ENCODE measurements at regions not wholly inside any gene's neighbourhood (a gene's known extent, or its start where the extent isn't known, plus 50 kb on each side); places are given as distances from the start of the nearest gene placed in this dataset. TPM values are rescaled to one million over a fixed set of nuclear protein-coding genes. Genes with fewer than 3 reads are reported as not detected.
A peak's percentile ranks its signal among the peaks of the same experiment; 100 is the strongest.

DNA sequence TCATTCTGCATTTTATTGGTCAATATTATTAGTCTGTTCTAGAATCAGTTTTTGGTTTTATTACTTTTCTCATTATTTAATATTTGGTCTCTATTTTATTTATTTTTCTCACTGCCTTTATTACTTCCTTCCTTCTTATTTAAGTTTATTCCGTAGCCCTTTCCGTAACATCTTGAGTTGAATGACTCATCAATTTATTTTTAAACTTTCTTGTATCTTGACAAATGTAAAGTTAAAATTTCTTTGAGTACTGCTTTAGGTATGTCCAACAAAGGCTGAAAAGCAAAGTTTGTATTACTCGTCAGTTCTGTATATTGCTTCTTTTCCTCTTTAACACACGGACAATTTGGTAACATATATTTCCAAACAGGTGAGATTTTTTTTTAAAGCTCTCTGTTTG lies 192.0 kb downstream of the CD109 start:
- no peaks in the 10 kb centered on the region for H3K9me3 ChIP-seq
- intact Hi-C loops (cut with DNase I; ENCODE audit: low total_unique reads), result no loop called here
- no peaks in the 10 kb centered on the region for H3K36me3 ChIP-seq

DNA sequence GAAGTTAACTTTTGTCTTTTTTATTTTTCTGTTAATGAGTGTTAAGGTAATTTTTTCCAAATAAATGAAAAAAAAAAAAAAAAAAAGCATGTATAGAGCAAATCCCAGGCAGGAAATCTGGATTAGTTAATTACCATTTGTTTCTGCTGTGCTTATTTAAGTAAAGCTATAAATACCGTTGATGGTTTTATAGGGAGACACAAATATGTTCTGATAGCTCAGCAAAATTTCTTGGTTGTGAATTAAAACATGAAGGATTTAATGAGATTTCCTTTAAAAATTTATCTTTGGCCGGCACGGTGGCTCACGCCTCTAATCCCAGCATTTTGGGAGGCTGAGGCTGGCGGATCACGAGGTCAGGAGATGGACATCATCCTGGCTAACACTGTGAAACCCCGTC lies 189.4 kb downstream of the CD109 start:
- no peak overlapping the region for H3K4me3 ChIP-seq
- intact Hi-C loops (cut with DNase I; ENCODE audit: low total_unique reads), result no loop called here
- H3K27ac ChIP-seq, result peak overlapping the region in 1 of 2 donors; percentile 37
- TF ChIP-seq POLR2A (IDR thresholded peaks at IDR 0.05), result no peak
- DNase-seq, result no peak
- no peaks in the 10 kb centered on the region for H3K9me3 ChIP-seq
- no peaks in the 10 kb centered on the region for H3K36me3 ChIP-seq
- H3K4me1 ChIP-seq, result no peaks in the 10 kb centered on the region
- H3K27me3 ChIP-seq, result no peaks in the 10 kb centered on the region

More for the DNA sequence above, 192.0 kb downstream of the CD109 start:
- Histone ChIP-seq H3K27ac (no peak overlapping the region), H3K4me3 (no peak overlapping the region), H3K27me3 (no peaks in the 10 kb centered on the region), H3K4me1 (no peaks in the 10 kb centered on the region)
- TF ChIP-seq, protein P1, sequence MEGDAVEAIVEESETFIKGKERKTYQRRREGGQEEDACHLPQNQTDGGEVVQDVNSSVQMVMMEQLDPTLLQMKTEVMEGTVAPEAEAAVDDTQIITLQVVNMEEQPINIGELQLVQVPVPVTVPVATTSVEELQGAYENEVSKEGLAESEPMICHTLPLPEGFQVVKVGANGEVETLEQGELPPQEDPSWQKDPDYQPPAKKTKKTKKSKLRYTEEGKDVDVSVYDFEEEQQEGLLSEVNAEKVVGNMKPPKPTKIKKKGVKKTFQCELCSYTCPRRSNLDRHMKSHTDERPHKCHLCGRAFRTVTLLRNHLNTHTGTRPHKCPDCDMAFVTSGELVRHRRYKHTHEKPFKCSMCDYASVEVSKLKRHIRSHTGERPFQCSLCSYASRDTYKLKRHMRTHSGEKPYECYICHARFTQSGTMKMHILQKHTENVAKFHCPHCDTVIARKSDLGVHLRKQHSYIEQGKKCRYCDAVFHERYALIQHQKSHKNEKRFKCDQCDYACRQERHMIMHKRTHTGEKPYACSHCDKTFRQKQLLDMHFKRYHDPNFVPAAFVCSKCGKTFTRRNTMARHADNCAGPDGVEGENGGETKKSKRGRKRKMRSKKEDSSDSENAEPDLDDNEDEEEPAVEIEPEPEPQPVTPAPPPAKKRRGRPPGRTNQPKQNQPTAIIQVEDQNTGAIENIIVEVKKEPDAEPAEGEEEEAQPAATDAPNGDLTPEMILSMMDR (IDR thresholded peaks at IDR 0.05), result no peak
- TF ChIP-seq POLR2A (IDR thresholded peaks at IDR 0.05), result no peak
- DNase-seq, result no peak

DNA sequence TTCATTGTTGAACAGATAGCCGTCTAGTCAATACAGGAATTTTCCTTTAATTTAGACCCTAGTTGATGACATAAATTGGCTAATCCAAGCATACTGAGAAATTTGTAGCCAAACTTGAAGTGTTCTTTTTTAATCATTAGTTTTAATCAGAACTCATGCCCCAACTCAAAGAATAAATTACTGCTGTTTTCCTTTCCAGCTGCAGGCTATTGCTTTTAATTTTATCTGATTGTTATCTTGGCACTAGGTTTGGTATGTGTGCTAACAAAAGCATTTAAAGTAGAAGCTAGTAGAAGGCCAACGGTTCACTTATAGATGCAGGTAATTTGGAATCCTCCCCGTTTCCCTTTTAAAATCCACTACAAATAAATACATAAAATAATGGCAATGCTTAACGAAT lies 188.5 kb downstream of the CD109 start:
- TF ChIP-seq POLR2A (IDR thresholded peaks at IDR 0.05), result no peak
- TF ChIP-seq, protein P1 (IDR thresholded peaks at IDR 0.05), result no peak
- intact Hi-C loops (cut with DNase I; ENCODE audit: low total_unique reads), result no loop called here

DNA sequence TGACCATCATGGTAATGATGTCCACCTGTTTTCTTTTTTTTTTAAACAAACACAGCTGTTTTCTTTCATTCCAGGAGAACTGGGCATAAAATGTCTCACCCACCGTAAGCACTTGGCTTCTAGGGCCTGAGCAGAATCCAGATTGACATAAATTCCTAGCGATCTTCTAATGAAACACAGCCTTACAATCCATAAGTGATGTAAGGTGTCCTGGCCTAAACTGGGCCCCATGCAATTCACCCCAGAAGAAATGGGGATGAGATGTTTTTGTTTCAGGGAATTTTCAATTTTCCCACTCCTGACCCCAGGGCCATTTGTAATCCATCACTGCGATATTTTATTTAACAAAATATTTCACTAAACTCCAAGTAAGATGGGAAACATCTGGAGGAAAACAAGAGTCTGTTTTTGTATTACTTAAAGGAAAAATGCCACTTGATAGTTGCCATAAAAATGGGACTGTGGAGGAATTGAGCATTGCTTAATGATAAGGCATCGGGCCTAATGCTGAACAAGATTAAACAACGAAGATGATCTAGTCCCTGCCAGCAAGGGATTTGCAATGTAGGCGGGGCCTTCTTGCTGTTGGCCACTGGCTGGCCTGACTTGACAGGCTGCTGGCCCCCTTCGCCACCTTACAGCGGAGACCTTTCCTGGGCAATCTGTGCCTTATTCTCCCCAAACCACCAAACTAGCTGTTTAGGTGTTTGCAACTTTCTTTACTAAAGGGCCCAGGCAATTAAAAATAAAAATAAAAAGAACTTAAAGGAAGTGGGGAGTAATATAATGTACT lies 183.7 kb downstream of the CD109 start:
- Histone ChIP-seq H3K36me3 (no peaks in the 10 kb centered on the region), H3K27ac (peak overlapping the region; percentile 14 to 64), H3K4me3 (no peak overlapping the region), H3K27me3 (no peaks in the 10 kb centered on the region), H3K4me1 (no peaks in the 10 kb centered on the region), H3K9me3 (no peaks in the 10 kb centered on the region)
- TF ChIP-seq, protein P1 (IDR thresholded peaks at IDR 0.05), result no peak
- no peak for TF ChIP-seq POLR2A (IDR thresholded peaks at IDR 0.05)
- no peak for DNase-seq
- intact Hi-C loops (cut with DNase I; ENCODE audit: low total_unique reads), result no loop called here

More for the DNA sequence above, 188.5 kb downstream of the CD109 start:
- no peak for DNase-seq
- H3K4me1 ChIP-seq, result no peaks in the 10 kb centered on the region
- H3K9me3 ChIP-seq, result no peaks in the 10 kb centered on the region
- no peak overlapping the region for H3K27ac ChIP-seq
- H3K36me3 ChIP-seq, result no peaks in the 10 kb centered on the region
- H3K27me3 ChIP-seq, result no peaks in the 10 kb centered on the region
- no peak overlapping the region for H3K4me3 ChIP-seq

DNA sequence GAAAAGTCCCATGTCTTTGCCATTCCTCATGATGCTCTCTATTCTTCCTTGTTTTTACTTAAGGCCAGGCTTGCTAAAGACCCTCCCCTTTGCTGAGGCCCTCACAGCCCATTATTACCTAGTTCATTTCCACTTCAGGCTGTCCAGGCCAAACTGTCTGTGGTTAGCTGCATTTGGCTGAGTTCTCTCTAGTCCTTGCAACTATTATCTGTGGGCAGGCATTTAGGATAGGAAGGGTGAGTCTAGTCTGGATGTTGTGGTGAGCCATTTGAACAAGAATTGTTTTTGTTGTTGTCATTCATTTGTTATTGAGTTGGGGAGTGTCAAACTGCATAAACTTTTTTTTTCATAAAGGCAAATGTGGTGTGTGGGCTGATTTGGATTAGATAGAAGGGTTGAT lies 182.4 kb downstream of the CD109 start:
- TF ChIP-seq, protein P1 (IDR thresholded peaks at IDR 0.05), result no peak
- no peak for TF ChIP-seq POLR2A (IDR thresholded peaks at IDR 0.05)
- DNase-seq, result no peak
- H3K36me3 ChIP-seq, result no peaks in the 10 kb centered on the region
- intact Hi-C loops (cut with DNase I; ENCODE audit: low total_unique reads), result no loop called here
- H3K9me3 ChIP-seq, result no peaks in the 10 kb centered on the region
- peak overlapping the region in 1 of 2 donors; percentile 64 for H3K27ac ChIP-seq
- no peak overlapping the region for H3K4me3 ChIP-seq
- no peaks in the 10 kb centered on the region for H3K27me3 ChIP-seq
- H3K4me1 ChIP-seq, result no peaks in the 10 kb centered on the region

Small RNA genes in the stretch of these regions (small RNA-seq; reads per million reads assigned to genes)
- gene AL356277.1 (not detected), gene TXNP7 (not detected)

All from uterus (tissue), 3 donors.